Neuronal stem cell (in vitro differentiated cells): ENCODE measurements at regions not wholly inside any gene's neighbourhood (a gene's known extent, or its start where the extent isn't known, plus 50 kb on each side); places are given as distances from the start of the nearest gene placed in this dataset.

Experiments used
- DNase-seq: peaks from one replicate; pipeline ENCODE4 v3.0.0-alpha.2; 2013; ENCODE audit warnings: low spot score
- H2AFZ ChIP-seq: one replicate; pipeline ENCODE4 v1.6.1; 2013; ENCODE audit warnings: mild to moderate bottlenecking, low read length, inconsistent platforms
- H2AK5ac ChIP-seq: 2 replicates; pipeline ENCODE4 v1.6.1; 2013; ENCODE audit warnings: low read depth, mild to moderate bottlenecking, inconsistent platforms, low read length, moderate library complexity, mixed read lengths
- H2BK120ac ChIP-seq: 2 replicates; pipeline ENCODE4 v1.6.1; 2013; ENCODE audit warnings: low read depth, mild to moderate bottlenecking, inconsistent platforms, low read length, moderate library complexity, mixed read lengths
- H2BK12ac ChIP-seq: one replicate; pipeline ENCODE4 v1.6.1; 2013; ENCODE audit warnings: low read length, inconsistent platforms
- H2BK15ac ChIP-seq: 2 replicates; pipeline ENCODE4 v1.6.1; 2013; ENCODE audit warnings: mild to moderate bottlenecking, low read length, inconsistent platforms, mixed read lengths
- H2BK5ac ChIP-seq: one replicate; pipeline ENCODE4 v1.6.1; 2013; ENCODE audit warnings: inconsistent platforms, mild to moderate bottlenecking, low read length, moderate library complexity
- H3K14ac ChIP-seq: one replicate; pipeline ENCODE4 v1.6.1; 2013; ENCODE audit warnings: low read length, inconsistent platforms
- H3K18ac ChIP-seq: 2 replicates; pipeline ENCODE4 v1.6.1; 2013; ENCODE audit warnings: low read length, inconsistent platforms
- H3K23ac ChIP-seq: 2 replicates; pipeline ENCODE4 v1.6.1; 2013; ENCODE audit warnings: low read depth, mild to moderate bottlenecking, mixed read lengths, low read length, inconsistent platforms; ENCODE audit not compliant: poor library complexity
- H3K27ac ChIP-seq: replicated peaks from 3 replicates; pipeline ENCODE4 v1.5.1; 2013; ENCODE audit warnings: low read length, inconsistent platforms
- H3K27me3 ChIP-seq, 3 experiments: 2 replicates each; pipeline ENCODE4 v1.6.1; 2013; ENCODE audit warnings: low read length in 3 of 3, mild to moderate bottlenecking in 2 of 3, inconsistent platforms in 1 of 3, low read depth in 1 of 3, mixed read lengths in 1 of 3, moderate library complexity in 1 of 3; ENCODE audit not compliant: control insufficient read depth in 3 of 3, insufficient read depth in 3 of 3
- H3K36me3 ChIP-seq, 2 donors: replicated peaks in 1 of 2; 2 replicates each; pipeline ENCODE4 v1.6.1; 2013; ENCODE audit warnings: low read length in 2 of 2; ENCODE audit not compliant: control insufficient read depth in 2 of 2, insufficient read depth in 2 of 2
- H3K4ac ChIP-seq: 2 replicates; pipeline ENCODE4 v1.6.1; 2013; ENCODE audit warnings: inconsistent platforms, mild to moderate bottlenecking, low read length, moderate library complexity
- H3K4me1 ChIP-seq, 2 donors: 1 replicate in 1 of 2; 2 replicates in 1 of 2; pipeline ENCODE4 v1.6.1; 2013; ENCODE audit warnings: low read length in 2 of 2, low read depth in 1 of 2; ENCODE audit not compliant: control insufficient read depth in 2 of 2, insufficient read depth in 1 of 2
- H3K4me2 ChIP-seq: one replicate; pipeline ENCODE4 v1.6.1; 2013; ENCODE audit warnings: mild to moderate bottlenecking, low read length, inconsistent platforms; ENCODE audit not compliant: insufficient read depth, poor library complexity, severe bottlenecking
- H3K4me3 ChIP-seq, 2 donors: 2 replicates each; pipeline ENCODE4 v1.5.1; 2013; ENCODE audit warnings: low read length in 2 of 2, mild to moderate bottlenecking in 2 of 2, inconsistent platforms in 1 of 2, moderate library complexity in 1 of 2
- H3K79me1 ChIP-seq: one replicate; pipeline ENCODE4 v1.6.1; 2013; ENCODE audit warnings: low read depth, mild to moderate bottlenecking, inconsistent platforms, low read length, moderate library complexity
- H3K9ac ChIP-seq: one replicate; pipeline ENCODE4 v1.6.1; 2013; ENCODE audit warnings: mild to moderate bottlenecking, low read depth, low read length, inconsistent platforms; ENCODE audit not compliant: poor library complexity
- H3K9me3 ChIP-seq, 2 donors: replicated peaks in 1 of 2; 2 replicates each; pipeline versions ENCODE3 to v1.6.1; 2013; ENCODE audit warnings: low read length in 2 of 2, mild to moderate bottlenecking in 2 of 2, inconsistent platforms in 1 of 2, low read depth in 1 of 2, mixed read lengths in 1 of 2, moderate library complexity in 1 of 2; ENCODE audit not compliant: control insufficient read depth in 2 of 2, insufficient read depth in 1 of 2
- H4K8ac ChIP-seq: one replicate; pipeline ENCODE4 v1.6.1; 2013; ENCODE audit warnings: low read depth, mild to moderate bottlenecking, inconsistent platforms, low read length, moderate library complexity
- H4K91ac ChIP-seq: one replicate; pipeline ENCODE4 v1.6.1; 2013; ENCODE audit warnings: low read length, low read depth, mild to moderate bottlenecking, inconsistent platforms; ENCODE audit not compliant: poor library complexity
- WGBS, 2 donors: extraction: QIAGEN DNeasy Blood & Tissue Kit; methylation state at CpG; one replicate each; pipeline ENCODE4 v1.1.7; 2013; ENCODE audit warnings: missing lambda C conversion rate in 2 of 2, mixed read lengths in 1 of 2; ENCODE audit not compliant: insufficient read length in 2 of 2, insufficient replicate concordance in 1 of 2; ENCODE audit errors: extremely low coverage in 2 of 2; 5-methylcytosine and 5-hydroxymethylcytosine counted together

GRCh38 chr7:131619336-131620305 is 63.2 kb upstream of the PODXL start:
- H4K8ac ChIP-seq = no peak overlapping the region
- peak overlapping the region; percentile 10 for H2BK5ac ChIP-seq
- no peak overlapping the region for H2BK12ac ChIP-seq
- no peak overlapping the region for H3K14ac ChIP-seq
- H2AK5ac ChIP-seq = peak overlapping the region; percentile 23
- no peak overlapping the region for H3K4me2 ChIP-seq
- peaks cover 13 to 15% of the 10 kb centered on the region in 2 donors for H3K4me1 ChIP-seq
- H3K4ac ChIP-seq = no peak overlapping the region
- peak overlapping the region; percentile 6 for H2AFZ ChIP-seq
- H3K18ac ChIP-seq = peak overlapping the region; percentile 55
- no peak overlapping the region for H3K27ac ChIP-seq
- H2BK120ac ChIP-seq = no peak overlapping the region
- no peak overlapping the region for H4K91ac ChIP-seq
- H3K36me3 ChIP-seq = no peaks in the 10 kb centered on the region
- WGBS, 2 donors = no CpG with 5 or more reads among the region's 10 CpGs
- no peaks in the 10 kb centered on the region for H3K9me3 ChIP-seq
- peak overlapping the region in 1 of 2 donors; percentile 7 for H3K4me3 ChIP-seq
- no peak for DNase-seq
- no peak overlapping the region for H3K23ac ChIP-seq
- peak overlapping the region; percentile 17 for H2BK15ac ChIP-seq
- no peak overlapping the region for H3K9ac ChIP-seq
- no peaks in the 10 kb centered on the region for H3K27me3 ChIP-seq
- H3K79me1 ChIP-seq = no peaks in the 10 kb centered on the region

GRCh38 chr7:131618391-131618790 is 62.0 kb upstream of the PODXL start:
- no peak overlapping the region for H3K27ac ChIP-seq
- H2BK12ac ChIP-seq = no peak overlapping the region
- DNase-seq = no peak
- H3K4me2 ChIP-seq = no peak overlapping the region
- H3K23ac ChIP-seq = no peak overlapping the region
- no CpG with 5 or more reads among the region's 5 CpGs for WGBS, 2 donors
- H4K8ac ChIP-seq = no peak overlapping the region
- no peaks in the 10 kb centered on the region for H3K27me3 ChIP-seq
- H3K4me3 ChIP-seq = no peak overlapping the region
- H3K9ac ChIP-seq = no peak overlapping the region
- no peak overlapping the region for H2BK120ac ChIP-seq
- H2BK5ac ChIP-seq = no peak overlapping the region
- no peaks in the 10 kb centered on the region for H3K36me3 ChIP-seq
- H2AK5ac ChIP-seq = no peak overlapping the region
- H3K4ac ChIP-seq = no peak overlapping the region
- no peaks in the 10 kb centered on the region for H3K79me1 ChIP-seq
- no peak overlapping the region for H3K18ac ChIP-seq
- H2BK15ac ChIP-seq = no peak overlapping the region
- H3K9me3 ChIP-seq = no peaks in the 10 kb centered on the region
- H3K14ac ChIP-seq = no peak overlapping the region
- no peak overlapping the region for H4K91ac ChIP-seq
- H2AFZ ChIP-seq = no peak overlapping the region
- H3K4me1 ChIP-seq = peaks cover 13 to 15% of the 10 kb centered on the region in 2 donors

DNA sequence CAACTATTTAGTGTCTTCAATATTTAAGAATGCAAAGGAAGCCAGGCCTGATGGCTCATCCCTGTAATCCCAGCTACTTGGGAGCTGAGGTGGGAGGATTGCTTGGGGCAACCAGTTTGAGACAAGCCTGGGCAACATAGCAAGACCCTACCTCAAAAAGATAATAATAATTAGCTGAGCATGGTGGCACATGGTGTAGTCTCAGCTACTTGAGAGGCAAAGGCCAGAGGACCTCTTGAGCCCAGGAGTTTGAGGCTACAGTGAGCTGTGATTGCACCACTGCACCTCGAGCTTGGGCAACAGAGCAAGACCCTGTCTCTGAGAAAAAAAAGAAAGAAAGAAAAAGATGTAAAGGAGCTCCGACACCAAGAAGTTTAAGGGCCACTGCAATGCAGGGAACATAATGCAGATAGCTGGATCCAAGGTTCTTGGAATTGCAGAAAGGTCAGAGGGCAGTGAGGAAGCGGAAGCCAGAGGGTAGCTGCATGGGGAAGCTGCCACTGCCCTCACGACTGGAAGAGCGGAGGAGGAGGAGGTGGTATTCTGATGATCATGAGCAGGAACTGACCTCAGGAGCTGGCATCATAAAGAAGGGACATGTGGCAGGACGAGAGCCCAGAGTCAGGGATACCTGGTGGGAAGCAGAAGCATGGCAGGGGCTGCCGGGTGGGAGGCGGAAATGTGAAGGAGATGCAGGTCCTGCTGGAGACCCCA is 60.2 kb upstream of the PODXL start:
- no peak overlapping the region for H3K4me2 ChIP-seq
- H4K91ac ChIP-seq = no peak overlapping the region
- H3K23ac ChIP-seq = no peak overlapping the region
- H3K18ac ChIP-seq = peak overlapping the region; percentile 23
- no peak overlapping the region for H2AFZ ChIP-seq
- no peak overlapping the region for H3K14ac ChIP-seq
- no CpG with 5 or more reads among the region's 8 CpGs for WGBS, 2 donors
- H3K79me1 ChIP-seq = no peaks in the 10 kb centered on the region
- H2BK120ac ChIP-seq = no peak overlapping the region
- no peak overlapping the region for H4K8ac ChIP-seq
- H3K27me3 ChIP-seq = peaks cover 0 to 3% (median 0%) of the 10 kb centered on the region in 3 experiments
- no peak overlapping the region for H2BK12ac ChIP-seq
- H2BK5ac ChIP-seq = no peak overlapping the region
- no peak overlapping the region for H3K4ac ChIP-seq
- H2AK5ac ChIP-seq = no peak overlapping the region
- no peaks in the 10 kb centered on the region for H3K36me3 ChIP-seq
- no peak overlapping the region for H3K27ac ChIP-seq
- peaks cover 13 to 15% of the 10 kb centered on the region in 2 donors for H3K4me1 ChIP-seq
- H3K9ac ChIP-seq = no peak overlapping the region
- no peaks in the 10 kb centered on the region for H3K9me3 ChIP-seq
- no peak overlapping the region for H3K4me3 ChIP-seq
- H2BK15ac ChIP-seq = no peak overlapping the region
- no peak for DNase-seq

GRCh38 chr7:131613909-131614308 is 57.5 kb upstream of the PODXL start:
- Histone ChIP-seq H2AFZ (no peak overlapping the region), H3K27ac (no peak overlapping the region), H2BK5ac (no peak overlapping the region), H2AK5ac (no peak overlapping the region), H3K9me3 (no peaks in the 10 kb centered on the region), H4K8ac (no peak overlapping the region), H3K27me3 (peaks cover 0 to 3% (median 0%) of the 10 kb centered on the region in 3 experiments), H3K4ac (no peak overlapping the region), H3K9ac (no peak overlapping the region), H4K91ac (no peak overlapping the region), H3K23ac (no peak overlapping the region), H2BK12ac (no peak overlapping the region), H3K79me1 (no peaks in the 10 kb centered on the region), H2BK15ac (peak overlapping the region; percentile 45), H3K14ac (no peak overlapping the region), H3K36me3 (no peaks in the 10 kb centered on the region), H3K18ac (peak overlapping the region; percentile 20), H3K4me3 (no peak overlapping the region), H3K4me1 (no peaks in the 10 kb centered on the region), H2BK120ac (no peak overlapping the region), H3K4me2 (no peak overlapping the region)
- WGBS, 2 donors = no CpG with 5 or more reads among the region's 7 CpGs
- DNase-seq = no peak
